H1 (cell line): ENCODE measurements at regions not wholly inside any gene's neighbourhood (a gene's known extent, or its start where the extent isn't known, plus 50 kb on each side); places are given as distances from the start of the nearest gene placed in this dataset.

Experiments
- CTCF ChIA-PET: fragments of 300-600 bp; sonication (Branson Sonifier 250); formaldehyde crosslinking; loops from one replicate; lab custom pipeline; 2021; ENCODE audit not compliant: partially characterized antibody; lab: Charles Lee
- POLR2A ChIA-PET: fragments of 300-600 bp; sonication (Branson Sonifier 250); formaldehyde crosslinking; loops from one replicate; lab custom pipeline; 2021; ENCODE audit warnings: inconsistent platforms; ENCODE audit not compliant: partially characterized antibody; lab: Charles Lee
- DNase-seq, 2 experiments: peaks; one replicate each; pipeline versions ENCODE4 v3.0.0 to v3.0.0-alpha.2; 2010 to 2022; ENCODE audit warnings: low spot score in 2 of 2, low read depth in 1 of 2, mixed read lengths in 1 of 2
- FAIRE-seq: peaks from 2 replicates; lab custom pipeline; 2011; peaks lifted over from hg19 to GRCh38; lab: Jason Lieb, UNC
- H2AFZ ChIP-seq: 2 replicates; pipeline ENCODE4 v1.8.1; 2012; ENCODE audit warnings: low read length, inconsistent platforms
- H2AK5ac ChIP-seq: 2 replicates; pipeline ENCODE4 v1.6.1; 2013; ENCODE audit warnings: low read depth, low read length
- H2BK120ac ChIP-seq: replicated peaks from 2 replicates; pipeline ENCODE3; 2013; ENCODE audit warnings: low read depth, low read length, inconsistent platforms
- H2BK12ac ChIP-seq: 2 replicates; pipeline ENCODE4 v1.6.1; 2013; ENCODE audit warnings: low read depth, low read length
- H2BK15ac ChIP-seq: 2 replicates; pipeline ENCODE4 v1.6.1; 2013; ENCODE audit warnings: low read length
- H2BK20ac ChIP-seq: 2 replicates; pipeline ENCODE4 v1.6.1; 2013; ENCODE audit warnings: low read length
- H2BK5ac ChIP-seq: 2 replicates; pipeline ENCODE4 v1.6.1; 2013; ENCODE audit warnings: low read depth, low read length
- H3K14ac ChIP-seq: 2 replicates; pipeline ENCODE4 v1.6.1; 2013; ENCODE audit warnings: inconsistent platforms; ENCODE audit not compliant: insufficient read length
- H3K18ac ChIP-seq: 2 replicates; pipeline ENCODE4 v1.6.1; 2013; ENCODE audit warnings: low read length; ENCODE audit errors: extremely low read depth
- H3K23ac ChIP-seq: 2 replicates; pipeline ENCODE4 v1.6.1; 2013; ENCODE audit warnings: inconsistent platforms; ENCODE audit not compliant: insufficient read length
- H3K23me2 ChIP-seq: 2 replicates; pipeline ENCODE4 v1.6.1; 2013; ENCODE audit warnings: low read depth, low read length
- H3K27ac ChIP-seq: 2 replicates; pipeline ENCODE4 v1.6.1; 2011; ENCODE audit warnings: low read depth, low read length, inconsistent platforms
- H3K27me3 ChIP-seq, 4 experiments: replicated peaks in 1 of 4; 1 replicate in 1 of 4; 2 replicates in 3 of 4; pipeline versions ENCODE4 v1.6.1 to v1.8.1; 2011 to 2013; ENCODE audit warnings: low read length in 3 of 4, mild to moderate bottlenecking in 3 of 4, inconsistent platforms in 2 of 4, mixed read lengths in 2 of 4, moderate library complexity in 1 of 4; ENCODE audit not compliant: control insufficient read depth in 3 of 4, insufficient read depth in 3 of 4; ENCODE audit errors: extremely low read depth in 1 of 4
- H3K36me3 ChIP-seq, 4 experiments: 2 replicates each; pipeline versions ENCODE4 v1.6.1 to v1.8.1; 2011 to 2013; ENCODE audit warnings: mild to moderate bottlenecking in 4 of 4, low read length in 3 of 4, moderate library complexity in 2 of 4, control low read depth in 1 of 4, inconsistent platforms in 1 of 4; ENCODE audit not compliant: insufficient read depth in 4 of 4, control insufficient read depth in 2 of 4
- H3K4ac ChIP-seq: replicated peaks from 2 replicates; pipeline ENCODE3; 2013; ENCODE audit warnings: low read length, low read depth, mixed read lengths, inconsistent platforms; ENCODE audit not compliant: insufficient read length
- H3K4me1 ChIP-seq, 4 experiments: replicated peaks in 1 of 4; 1 replicate in 1 of 4; 2 replicates in 3 of 4; pipeline versions ENCODE4 v1.6.1 to v1.8.1; 2011 to 2013; ENCODE audit warnings: low read length in 3 of 4, inconsistent platforms in 2 of 4, mixed read lengths in 1 of 4; ENCODE audit not compliant: insufficient read depth in 4 of 4, control insufficient read depth in 3 of 4
- H3K4me2 ChIP-seq, 2 experiments: 2 replicates each; pipeline versions ENCODE4 v1.6.1 to v1.8.1; 2011 to 2013; ENCODE audit warnings: low read depth in 2 of 2, low read length in 2 of 2, control low read depth in 1 of 2, inconsistent platforms in 1 of 2, mild to moderate bottlenecking in 1 of 2; ENCODE audit not compliant: insufficient read depth in 1 of 2
- H3K4me3 ChIP-seq, 4 experiments: fragments of 200-600, 300-600 bp in 1 of 4; sonication (generic), shearing (Covaris generic), sonication (Bioruptor Twin) in 1 of 4; 2 replicates each; pipeline versions ENCODE4 v1.5.1 to v1.8.1; 2011 to 2016; ENCODE audit warnings: low read length in 4 of 4, low read depth in 3 of 4, control low read depth in 2 of 4, inconsistent platforms in 2 of 4, mild to moderate bottlenecking in 2 of 4, mixed read lengths in 1 of 4, moderate library complexity in 1 of 4; ENCODE audit not compliant: insufficient read depth in 2 of 4; ENCODE audit errors: extremely low read depth in 1 of 4
- H3K56ac ChIP-seq: replicated peaks from 2 replicates; pipeline ENCODE3; 2013; ENCODE audit warnings: low read depth, mild to moderate bottlenecking, mixed read lengths, low read length, inconsistent platforms; ENCODE audit not compliant: insufficient read length
- H3K79me1 ChIP-seq: 2 replicates; pipeline ENCODE4 v1.6.1; 2013; ENCODE audit warnings: low read depth, low read length, control low read depth
- H3K79me2 ChIP-seq, 2 experiments: 2 replicates each; pipeline versions ENCODE4 v1.6.1 to v1.8.1; 2012 to 2013; ENCODE audit warnings: low read length in 2 of 2, mild to moderate bottlenecking in 2 of 2, inconsistent platforms in 1 of 2; ENCODE audit not compliant: insufficient read depth in 2 of 2, control insufficient read depth in 1 of 2
- H3K9ac ChIP-seq, 4 experiments: replicated peaks in 1 of 4; 1 replicate in 1 of 4; 2 replicates in 3 of 4; pipeline versions ENCODE4 v1.6.1 to v1.8.1; 2011 to 2013; ENCODE audit warnings: low read depth in 3 of 4, low read length in 3 of 4, control low read depth in 2 of 4, mild to moderate bottlenecking in 2 of 4, moderate library complexity in 2 of 4, inconsistent platforms in 1 of 4; ENCODE audit errors: extremely low read depth in 1 of 4
- H3K9me3 ChIP-seq, 2 experiments: 2 replicates each; pipeline versions ENCODE4 v1.6.1 to v1.8.1; 2012 to 2013; ENCODE audit warnings: mild to moderate bottlenecking in 2 of 2, moderate library complexity in 2 of 2, control low read depth in 1 of 2, inconsistent platforms in 1 of 2, low read depth in 1 of 2, low read length in 1 of 2, mixed read lengths in 1 of 2; ENCODE audit not compliant: insufficient read depth in 2 of 2
- H4K20me1 ChIP-seq, 2 experiments: replicated peaks in 1 of 2; 2 replicates each; pipeline versions ENCODE3 to v1.8.1; 2011 to 2013; ENCODE audit warnings: inconsistent platforms in 2 of 2, low read length in 2 of 2, mild to moderate bottlenecking in 1 of 2; ENCODE audit not compliant: insufficient read depth in 2 of 2, control insufficient read depth in 1 of 2
- H4K5ac ChIP-seq: 2 replicates; pipeline ENCODE4 v1.6.1; 2013; ENCODE audit warnings: low read length, low read depth, mixed read lengths, inconsistent platforms; ENCODE audit not compliant: insufficient read length
- H4K8ac ChIP-seq: 2 replicates; pipeline ENCODE4 v1.8.0; 2013; ENCODE audit warnings: mild to moderate bottlenecking, moderate library complexity, low read length, inconsistent platforms; ENCODE audit not compliant: insufficient read depth; ENCODE audit errors: extremely low read depth
- H4K91ac ChIP-seq: replicated peaks from 2 replicates; pipeline ENCODE3; 2013; ENCODE audit warnings: low read length, mixed read lengths, inconsistent platforms; ENCODE audit not compliant: insufficient read length
- ASH2L ChIP-seq: fragments of 200-600, 300-600 bp; sonication (generic); IDR thresholded peaks from one replicate; pipeline ENCODE4 v1.7.1; 2017; ENCODE audit warnings: low read length
- CEBPB ChIP-seq: IDR thresholded peaks from 2 replicates; pipeline ENCODE4 v1.6.1; 2012; ENCODE audit warnings: low read depth, low read length
- CHD1 ChIP-seq: IDR thresholded peaks from 2 replicates; pipeline ENCODE4 v1.6.1; 2012; ENCODE audit warnings: low read depth, low read length, improper control_type of control experiment
- E2F6 ChIP-seq: IDR thresholded peaks from 2 replicates; pipeline ENCODE4 v1.6.1; 2012; ENCODE audit warnings: inconsistent platforms
- KDM1A ChIP-seq: fragments of 200-600, 300-600 bp; sonication (generic); IDR thresholded peaks from 2 replicates; pipeline ENCODE4 v1.7.1; 2016; ENCODE audit warnings: mild to moderate bottlenecking, low read length, borderline replicate concordance
- KDM4A ChIP-seq: IDR thresholded peaks from one replicate; pipeline ENCODE4 v1.7.1; 2012; ENCODE audit warnings: low read depth, mild to moderate bottlenecking, moderate library complexity, low read length, inconsistent platforms; ENCODE audit not compliant: severe bottlenecking
- POU5F1 ChIP-seq: IDR thresholded peaks from 2 replicates; pipeline ENCODE4 v1.6.1; 2011; ENCODE audit warnings: low read depth, mild to moderate bottlenecking, low read length, moderate library complexity
- RFX5 ChIP-seq: IDR thresholded peaks from 2 replicates; pipeline ENCODE4 v1.6.1; 2011; ENCODE audit warnings: low read depth, low read length, improper control_type of control experiment, borderline replicate concordance
- RXRA ChIP-seq: IDR thresholded peaks from 2 replicates; pipeline ENCODE4 v1.6.1; 2011; ENCODE audit warnings: low read depth, mild to moderate bottlenecking, low read length, moderate library complexity; ENCODE audit not compliant: insufficient read depth
- SAP30 ChIP-seq: fragments of 300-600 bp; sonication (generic); IDR thresholded peaks from 2 replicates; pipeline ENCODE4 v1.7.1; 2012; ENCODE audit warnings: low read length, moderate library complexity, mild to moderate bottlenecking, inconsistent platforms; ENCODE audit not compliant: insufficient read depth, insufficient replicate concordance
- SP2 ChIP-seq: IDR thresholded peaks from 2 replicates; pipeline ENCODE4 v1.6.1; 2012; ENCODE audit warnings: mild to moderate bottlenecking, low read length, inconsistent platforms
- SP4 ChIP-seq: IDR thresholded peaks from 2 replicates; pipeline ENCODE4 v1.6.1; 2012; ENCODE audit warnings: low read length, inconsistent platforms
- TBP ChIP-seq: IDR thresholded peaks from 2 replicates; pipeline ENCODE4 v1.6.1; 2011; ENCODE audit warnings: low read depth, low read length, improper control_type of control experiment
- WGBS, 2 experiments: shearing (Covaris generic) in 1 of 2; methylation state at CpG; one replicate each; pipeline versions ENCODE4 v1.1.6 to v1.1.7; 2013 to 2015; ENCODE audit warnings: low lambda C conversion rate in 2 of 2, mixed read lengths in 2 of 2, inconsistent platforms in 1 of 2, low coverage in 1 of 2, missing lambda C conversion rate in 1 of 2; ENCODE audit not compliant: insufficient replicate concordance in 2 of 2, insufficient coverage in 1 of 2, insufficient read length in 1 of 2; ENCODE audit errors: extremely low coverage in 1 of 2, missing lambda C conversion rate in 1 of 2; 5-methylcytosine and 5-hydroxymethylcytosine counted together

- no peak overlapping the region for H3K4ac ChIP-seq
- H3K36me3 ChIP-seq: no peaks in the 10 kb centered on the region
- H3K56ac ChIP-seq: no peak overlapping the region
- no peak overlapping the region for H4K5ac ChIP-seq
- no peak for FAIRE-seq
- no peak overlapping the region for H2BK20ac ChIP-seq
- peaks cover 15 to 25% of the 10 kb centered on the region in 2 experiments for H3K9me3 ChIP-seq
- no peak overlapping the region for H2BK120ac ChIP-seq
- ChIA-PET POLR2A (no interaction called here), CTCF (interaction anchor here (1.2 kb wide), 2 partner anchors 13 to 17 kb away, joined by 3 to 4 read pairs; no protein-coding TSS in a partner anchor)
- no peak overlapping the region for H3K14ac ChIP-seq
- no peak overlapping the region for H2BK5ac ChIP-seq
- H3K79me2 ChIP-seq: no peaks in the 10 kb centered on the region
- H3K9ac ChIP-seq: no peak overlapping the region
- no peak overlapping the region for H2AK5ac ChIP-seq
- no peaks in the 10 kb centered on the region for H4K20me1 ChIP-seq
- H2BK15ac ChIP-seq: no peak overlapping the region
- H3K23me2 ChIP-seq: no peaks in the 10 kb centered on the region
- no peak overlapping the region for H3K4me3 ChIP-seq
- no peak overlapping the region for H3K4me2 ChIP-seq
- H3K18ac ChIP-seq: no peak overlapping the region
- 100% methylated on average over 1 of the region's 2 CpGs; no CpG with 5 or more reads in 1 of the 2 experiments for WGBS, 2 experiments
- no peak for DNase-seq
- no peak overlapping the region for H3K23ac ChIP-seq
- TF ChIP-seq KDM1A (no peak), E2F6 (no peak), RXRA (no peak), CEBPB (no peak), SAP30 (no peak), CHD1 (no peak), KDM4A (no peak), SP2 (no peak), SP4 (no peak), RFX5 (no peak), ASH2L (no peak), TBP (no peak), POU5F1 (no peak)
- no peaks in the 10 kb centered on the region for H3K27me3 ChIP-seq
- no peak overlapping the region for H2AFZ ChIP-seq
- H3K27ac ChIP-seq: no peak overlapping the region
- no peaks in the 10 kb centered on the region for H3K79me1 ChIP-seq
- H2BK12ac ChIP-seq: no peak overlapping the region
- H3K4me1 ChIP-seq: no peaks in the 10 kb centered on the region
- no peak overlapping the region for H4K91ac ChIP-seq
- H4K8ac ChIP-seq: no peak overlapping the region
Observed at GRCh38 chr13:47790755-47791154, 210.3 kb downstream of the SUCLA2 start.
